Skeletal muscle tissue (tissue), 3 donors: ENCODE measurements at regions not wholly inside any gene's neighbourhood (a gene's known extent, or its start where the extent isn't known, plus 50 kb on each side); places are given as distances from the start of the nearest gene placed in this dataset.

Experiments
- H3K27ac ChIP-seq: one replicate; pipeline ENCODE4 v1.7.0; 2013; ENCODE audit warnings: mild to moderate bottlenecking, low read depth, low read length, inconsistent platforms
- H3K27me3 ChIP-seq, 3 donors: one replicate each; pipeline ENCODE4 v1.7.0; 2013; ENCODE audit warnings: low read length in 3 of 3; ENCODE audit not compliant: control insufficient read depth in 3 of 3, insufficient read depth in 3 of 3
- H3K36me3 ChIP-seq, 3 donors: one replicate each; pipeline ENCODE4 v1.7.0; 2013; ENCODE audit warnings: low read length in 3 of 3; ENCODE audit not compliant: control insufficient read depth in 3 of 3, insufficient read depth in 3 of 3
- H3K4me1 ChIP-seq, 3 donors: one replicate each; pipeline ENCODE4 v1.7.0; 2013; ENCODE audit warnings: low read length in 3 of 3, mild to moderate bottlenecking in 3 of 3; ENCODE audit not compliant: control insufficient read depth in 3 of 3, insufficient read depth in 3 of 3
- H3K4me3 ChIP-seq, 3 donors: one replicate each; pipeline ENCODE4 v1.7.0; 2013; ENCODE audit warnings: low read length in 3 of 3
- H3K9ac ChIP-seq, 3 donors: one replicate each; pipeline ENCODE4 v1.7.0; 2013; ENCODE audit warnings: low read length in 3 of 3, mild to moderate bottlenecking in 3 of 3, moderate library complexity in 2 of 3, low read depth in 1 of 3
- H3K9me3 ChIP-seq, 3 donors: one replicate each; pipeline ENCODE4 v1.7.0; 2013; ENCODE audit warnings: low read length in 3 of 3; ENCODE audit not compliant: control insufficient read depth in 3 of 3
- donor health status: Osteomylitis.

- peaks cover 13 to 14% (median 14%) of the 10 kb centered on the region in 3 donors for H3K4me1 ChIP-seq
- H3K4me3 ChIP-seq: no peak overlapping the region
- H3K36me3 ChIP-seq: no peaks in the 10 kb centered on the region
- H3K27ac ChIP-seq: no peak overlapping the region
- no peaks in the 10 kb centered on the region for H3K9me3 ChIP-seq
- no peaks in the 10 kb centered on the region for H3K27me3 ChIP-seq
- H3K9ac ChIP-seq: no peak overlapping the region
Measured at GRCh38 chr5:111676926-111677415, 80.0 kb downstream of the NREP start.

DNA sequence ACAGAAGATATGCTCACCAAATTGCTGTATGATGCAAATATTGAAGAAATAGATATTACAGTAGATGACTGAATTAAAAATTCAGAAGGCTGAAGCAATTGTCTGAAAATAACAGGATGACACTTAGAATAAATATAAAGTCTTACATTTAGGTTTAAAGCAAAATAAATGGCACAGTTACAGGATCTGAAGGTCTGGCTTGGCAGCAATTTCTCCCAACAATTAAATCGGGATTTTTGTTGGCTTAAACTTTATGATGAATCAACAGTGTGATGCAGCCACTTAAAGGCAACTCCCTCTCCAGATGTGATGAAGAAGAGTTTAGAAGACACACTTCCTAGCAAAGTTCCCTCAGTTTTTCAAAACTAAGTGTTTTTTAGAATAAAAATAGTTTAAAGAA, 80.5 kb downstream of the NREP start:
- Histone ChIP-seq H3K9ac (no peak overlapping the region), H3K9me3 (no peaks in the 10 kb centered on the region), H3K36me3 (no peaks in the 10 kb centered on the region), H3K27me3 (no peaks in the 10 kb centered on the region), H3K4me3 (no peak overlapping the region), H3K27ac (no peak overlapping the region), H3K4me1 (peaks cover 9 to 11% (median 10%) of the 10 kb centered on the region in 3 donors)

- Histone ChIP-seq H3K9me3 (no peaks in the 10 kb centered on the region), H3K27me3 (no peaks in the 10 kb centered on the region), H3K4me1 (no peaks in the 10 kb centered on the region), H3K9ac (no peak overlapping the region), H3K27ac (no peak overlapping the region), H3K4me3 (no peak overlapping the region), H3K36me3 (no peaks in the 10 kb centered on the region)
Measured at GRCh38 chr5:111675201-111675934, 81.6 kb downstream of the NREP start.

DNA sequence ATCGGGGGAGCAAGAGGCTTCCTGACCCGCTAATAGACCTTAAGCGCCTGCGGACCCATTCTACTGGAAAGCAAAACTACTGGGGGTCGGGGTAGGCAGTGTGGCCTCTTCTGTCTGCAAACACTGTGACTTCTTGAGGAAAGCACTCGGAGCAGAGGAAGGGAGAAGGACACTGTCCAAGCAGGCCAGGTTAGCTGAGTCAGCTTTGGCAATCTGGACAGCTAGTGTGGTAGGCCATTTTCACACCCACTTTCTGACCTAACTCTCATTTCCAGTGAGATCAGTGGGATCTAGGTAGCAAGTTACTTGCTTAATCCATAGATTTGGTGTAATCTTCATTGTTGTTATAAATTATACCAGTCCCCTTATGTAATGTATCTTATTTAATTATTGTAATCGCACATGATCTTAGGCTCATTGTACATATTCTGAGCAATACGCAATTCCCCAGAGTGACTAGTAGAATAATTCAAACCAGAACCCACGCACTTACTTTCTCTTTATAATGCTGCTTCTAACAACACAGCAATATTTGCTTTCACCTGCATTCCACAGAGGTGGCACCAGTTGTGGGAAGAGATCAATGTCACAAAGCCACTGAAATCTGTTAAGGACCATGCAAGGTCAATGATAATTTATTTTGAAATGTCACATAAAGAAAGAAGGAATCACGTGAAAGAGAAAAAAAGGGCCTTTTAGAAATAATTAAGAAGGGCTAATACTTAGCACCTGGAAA, 82.9 kb downstream of the NREP start:
- no peaks in the 10 kb centered on the region for H3K36me3 ChIP-seq
- no peak overlapping the region for H3K27ac ChIP-seq
- no peaks in the 10 kb centered on the region for H3K27me3 ChIP-seq
- no peak overlapping the region for H3K9ac ChIP-seq
- no peaks in the 10 kb centered on the region for H3K4me1 ChIP-seq
- H3K9me3 ChIP-seq: no peaks in the 10 kb centered on the region
- no peak overlapping the region for H3K4me3 ChIP-seq

DNA sequence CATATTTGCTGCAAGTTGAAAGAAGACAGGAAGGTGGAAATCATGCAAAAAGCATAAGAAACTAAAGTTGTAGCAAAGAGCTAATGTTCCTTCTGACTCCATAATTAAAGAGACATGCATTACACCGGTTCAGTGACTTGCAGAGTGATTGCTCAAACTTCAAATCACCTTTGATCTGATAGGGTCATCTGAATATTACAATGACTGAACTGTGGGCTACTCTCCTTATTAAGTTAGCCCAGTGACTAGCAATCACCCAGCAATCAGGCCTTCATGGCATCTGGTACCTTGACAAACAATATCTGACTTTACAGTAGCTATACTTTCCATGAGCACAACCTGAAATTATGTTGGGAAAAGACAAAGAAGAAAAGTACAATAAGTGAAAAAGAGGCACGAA, 84.9 kb downstream of the NREP start:
- H3K27me3 ChIP-seq: no peaks in the 10 kb centered on the region
- H3K36me3 ChIP-seq: no peaks in the 10 kb centered on the region
- no peak overlapping the region for H3K9ac ChIP-seq
- no peak overlapping the region for H3K4me3 ChIP-seq
- no peaks in the 10 kb centered on the region for H3K9me3 ChIP-seq
- H3K4me1 ChIP-seq: no peaks in the 10 kb centered on the region
- no peak overlapping the region for H3K27ac ChIP-seq

DNA sequence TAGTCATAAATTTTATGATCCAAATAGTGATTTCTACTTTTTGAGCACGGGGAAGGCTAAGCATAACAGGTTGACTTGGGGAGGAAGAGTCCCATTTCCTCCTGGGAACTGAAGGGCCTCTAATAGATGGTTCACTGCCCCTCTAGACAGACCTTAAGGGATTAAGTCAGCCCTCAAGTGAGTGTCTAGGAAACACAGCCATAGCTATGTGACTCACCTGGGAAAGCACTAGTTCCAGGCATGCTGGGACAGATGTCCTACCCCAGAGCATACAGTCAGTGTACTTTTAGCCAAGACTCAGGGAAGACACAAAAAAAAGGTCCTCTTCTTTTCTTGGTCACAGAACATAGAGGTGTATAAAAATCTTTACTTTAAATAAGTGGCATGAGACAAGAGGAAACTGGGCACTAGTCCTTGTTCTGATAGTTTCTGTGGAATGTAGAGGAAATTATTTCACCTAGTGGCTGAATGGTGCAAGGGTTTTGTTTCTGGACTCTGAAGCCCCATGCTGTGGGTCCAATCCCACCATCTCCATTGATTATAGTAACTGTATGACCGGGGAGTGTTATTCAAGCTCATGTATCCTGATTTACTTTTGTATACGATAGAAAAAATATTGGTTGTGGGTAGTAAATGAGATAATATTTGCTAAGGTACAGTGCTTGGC, 86.0 kb downstream of the NREP start:
- Histone ChIP-seq H3K4me1 (no peaks in the 10 kb centered on the region), H3K36me3 (no peaks in the 10 kb centered on the region), H3K9ac (no peak overlapping the region), H3K27me3 (no peaks in the 10 kb centered on the region), H3K9me3 (no peaks in the 10 kb centered on the region), H3K27ac (no peak overlapping the region), H3K4me3 (no peak overlapping the region)

DNA sequence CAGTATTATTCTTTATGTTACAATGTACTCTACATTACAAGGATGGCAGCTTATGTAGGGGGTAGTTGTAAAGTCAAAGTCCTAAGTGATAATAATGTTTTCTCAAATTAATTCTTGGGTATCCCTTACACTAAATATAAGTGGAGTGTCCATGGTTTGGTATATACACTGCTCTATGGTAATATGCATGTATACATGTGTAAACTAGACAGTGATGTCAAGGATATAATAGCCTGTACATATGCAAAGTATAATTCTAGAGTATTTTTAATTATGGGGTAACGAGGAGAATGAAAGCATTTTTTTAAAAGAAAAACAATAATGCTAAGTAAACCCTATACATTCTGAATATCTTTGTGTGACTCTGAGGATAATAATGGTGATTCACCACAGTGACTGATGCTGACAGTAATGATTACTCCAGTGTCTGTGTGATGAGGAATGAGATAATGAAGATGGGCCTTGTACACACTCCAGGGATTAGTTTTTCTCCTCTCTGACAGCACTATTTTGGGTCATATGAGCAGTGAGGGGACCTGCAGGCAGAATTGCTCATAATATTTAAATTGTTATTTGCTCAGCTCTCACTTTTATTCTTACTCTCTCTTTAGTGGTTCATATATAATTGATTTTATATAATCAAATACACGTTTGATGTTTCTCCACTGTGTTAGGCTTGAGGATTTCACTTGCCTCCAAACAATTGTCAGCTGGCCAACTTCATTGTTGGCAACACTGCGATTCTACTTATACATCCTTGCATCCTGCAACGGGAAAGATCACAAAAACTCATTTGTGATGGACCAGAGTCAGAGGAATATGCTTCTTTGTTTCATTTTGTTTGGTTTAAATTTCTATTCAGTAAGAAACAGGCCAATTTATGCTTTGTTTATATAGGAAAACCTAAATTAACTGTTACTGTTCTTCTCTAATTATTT, 88.2 kb downstream of the NREP start:
- no peaks in the 10 kb centered on the region for H3K36me3 ChIP-seq
- H3K9me3 ChIP-seq: no peaks in the 10 kb centered on the region
- no peak overlapping the region for H3K27ac ChIP-seq
- no peak overlapping the region for H3K4me3 ChIP-seq
- H3K27me3 ChIP-seq: no peaks in the 10 kb centered on the region
- no peak overlapping the region for H3K9ac ChIP-seq
- no peaks in the 10 kb centered on the region for H3K4me1 ChIP-seq

- Histone ChIP-seq H3K27me3 (no peaks in the 10 kb centered on the region), H3K36me3 (no peaks in the 10 kb centered on the region), H3K9me3 (no peaks in the 10 kb centered on the region)
Measured at GRCh38 chr5:111667128-111667736, 89.8 kb downstream of the NREP start.

DNA sequence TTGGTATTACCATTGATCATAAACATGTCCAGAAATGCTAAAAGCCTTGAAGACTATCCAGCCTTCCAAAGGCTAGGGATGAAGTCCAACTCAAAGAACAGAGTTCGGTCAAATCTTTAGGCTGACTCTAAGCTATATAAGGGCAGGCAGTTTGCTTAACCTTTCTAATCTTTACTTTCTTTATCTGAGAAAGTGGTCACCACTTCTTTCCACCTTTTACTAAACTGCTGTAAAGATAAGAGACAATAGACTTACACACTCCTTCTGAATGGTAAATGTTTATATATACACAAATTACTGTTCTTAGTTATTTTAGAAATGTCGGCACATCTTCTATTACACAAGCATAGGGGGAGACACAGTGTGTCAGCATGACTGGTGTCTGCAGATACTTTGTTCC, 100.4 kb downstream of the NREP start:
- peaks cover 0 to 2% (median 0%) of the 10 kb centered on the region in 3 donors for H3K9me3 ChIP-seq
- no peak overlapping the region for H3K4me3 ChIP-seq
- no peak overlapping the region for H3K27ac ChIP-seq

More at GRCh38 chr5:111667128-111667736, 89.8 kb downstream of the NREP start:
- Histone ChIP-seq H3K27ac (no peak overlapping the region), H3K4me1 (no peaks in the 10 kb centered on the region), H3K4me3 (no peak overlapping the region), H3K9ac (no peak overlapping the region)

More for the DNA sequence above, 100.4 kb downstream of the NREP start:
- H3K36me3 ChIP-seq: no peaks in the 10 kb centered on the region
- no peak overlapping the region for H3K9ac ChIP-seq
- H3K27me3 ChIP-seq: no peaks in the 10 kb centered on the region
- no peaks in the 10 kb centered on the region for H3K4me1 ChIP-seq
